SK-N-SH treated with all-trans-retinoic acid at 6 μM for 48 hours (cell line): ENCODE measurements at regions not wholly inside any gene's neighbourhood (a gene's known extent, or its start where the extent isn't known, plus 50 kb on each side); places are given as distances from the start of the nearest gene placed in this dataset.

ENCODE experiments used
- ATAC-seq: fragments of 200-7000 bp; cut with Tn5 transposase; 3 replicates; pipeline ENCODE4 v1.9.1; 2020; ENCODE audit warnings: mild to moderate bottlenecking, moderate library complexity
- ARNTL ChIP-seq: fragments of 450-650 bp; formaldehyde crosslinking; IDR thresholded peaks from 2 replicates; pipeline ENCODE4 v1.5.0; 2020; ENCODE audit warnings: low read depth, mild to moderate bottlenecking, moderate library complexity, borderline replicate concordance
- CSDC2 ChIP-seq: fragments of 250-450 bp; sonication (Bioruptor Pico); IDR thresholded peaks from 2 replicates; pipeline ENCODE4 v1.5.0; 2020; ENCODE audit warnings: mild to moderate bottlenecking, moderate library complexity
- ESRRG ChIP-seq: fragments of 250-450 bp; sonication (Bioruptor Pico); IDR thresholded peaks from 2 replicates; pipeline ENCODE4 v1.6.1; 2021; ENCODE audit warnings: mild to moderate bottlenecking
- GLIS3 ChIP-seq: fragments of 250-450 bp; sonication (Bioruptor Pico); IDR thresholded peaks from 2 replicates; pipeline ENCODE4 v1.5.0; 2020; ENCODE audit warnings: mild to moderate bottlenecking, moderate library complexity
- ISL1 ChIP-seq: fragments of 250-450 bp; sonication (Bioruptor Pico); IDR thresholded peaks from 2 replicates; pipeline ENCODE4 v2.1.2; 2022; ENCODE audit warnings: mild to moderate bottlenecking, moderate library complexity
- PPARA ChIP-seq: fragments of 250-450 bp; sonication (Bioruptor Pico); IDR thresholded peaks from 2 replicates; pipeline ENCODE4 v1.5.0; 2020; ENCODE audit warnings: mild to moderate bottlenecking, borderline replicate concordance
- RARB ChIP-seq: fragments of 250-450 bp; sonication (Bioruptor Pico); IDR thresholded peaks from 2 replicates; pipeline ENCODE4 v1.8.0; 2021; ENCODE audit warnings: mild to moderate bottlenecking, moderate library complexity
- SNAI2 ChIP-seq: fragments of 250-450 bp; sonication (Bioruptor Pico); IDR thresholded peaks from 2 replicates; pipeline ENCODE4 v1.5.0; 2020; ENCODE audit warnings: mild to moderate bottlenecking, moderate library complexity
- TCF4 ChIP-seq: fragments of 250-450 bp; sonication (Bioruptor Pico); IDR thresholded peaks from 2 replicates; pipeline ENCODE4 v1.8.0; 2021; ENCODE audit warnings: mild to moderate bottlenecking, moderate library complexity, borderline replicate concordance
- TOX ChIP-seq: fragments of 250-450 bp; sonication (Bioruptor Pico); IDR thresholded peaks from 2 replicates; pipeline ENCODE4 v1.8.0; 2021; ENCODE audit warnings: mild to moderate bottlenecking, moderate library complexity, borderline replicate concordance
- ZNF8 ChIP-seq: fragments of 450-650 bp; formaldehyde crosslinking; IDR thresholded peaks from 2 replicates; pipeline ENCODE4 v1.5.0; 2020; ENCODE audit warnings: mild to moderate bottlenecking, moderate library complexity
- TF ChIP-seq, protein P1 (sequence below): fragments of 250-450 bp; sonication (Bioruptor Pico); IDR thresholded peaks from 2 replicates; pipeline ENCODE4 v1.8.0; 2021; ENCODE audit warnings: low read depth, mild to moderate bottlenecking, moderate library complexity, borderline replicate concordance
- TF ChIP-seq, protein P2 (sequence below): fragments of 250-450 bp; sonication (Bioruptor Pico); IDR thresholded peaks from 2 replicates; pipeline ENCODE4 v1.5.1; 2021; ENCODE audit warnings: mild to moderate bottlenecking, moderate library complexity
- TF ChIP-seq, protein P3 (sequence below): fragments of 250-450 bp; sonication (Bioruptor Pico); IDR thresholded peaks from 2 replicates; pipeline ENCODE4 v1.8.0; 2020; ENCODE audit warnings: mild to moderate bottlenecking, moderate library complexity, borderline replicate concordance
- TF ChIP-seq, protein P4 (sequence below): fragments of 250-450 bp; sonication (Bioruptor Pico); IDR thresholded peaks from 2 replicates; pipeline ENCODE4 v1.5.1; 2020; ENCODE audit warnings: low read depth, mild to moderate bottlenecking, moderate library complexity
- TF ChIP-seq, protein P5 (sequence below): fragments of 250-450 bp; sonication (Bioruptor Pico); IDR thresholded peaks from 2 replicates; pipeline ENCODE4 v1.5.0; 2020; ENCODE audit warnings: mild to moderate bottlenecking, moderate library complexity

DNA sequence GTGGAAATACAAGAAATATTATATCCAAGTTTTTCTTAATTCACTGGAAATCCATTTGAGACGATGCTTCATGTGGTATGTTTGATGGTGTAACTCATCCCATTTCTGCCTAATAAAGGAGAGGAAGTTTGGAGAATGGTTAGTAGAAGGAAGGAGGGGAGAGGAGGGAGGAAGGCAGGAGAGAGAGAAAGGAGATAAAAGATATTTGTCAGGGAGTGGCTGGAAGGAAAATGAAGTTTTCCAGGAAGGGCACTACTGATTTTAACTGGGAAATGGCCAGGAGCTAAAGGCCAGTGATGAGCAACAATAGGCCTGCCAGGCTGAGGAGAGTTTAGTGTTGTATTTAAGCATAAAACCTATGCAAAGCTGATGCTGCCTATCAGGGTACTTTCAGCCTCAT, 182.0 kb downstream of the STK31 start:
- no peak for TF ChIP-seq CSDC2 (CRISPR knock-in tag)
- no peak for TF ChIP-seq TCF4 (CRISPR knock-in tag)
- TF ChIP-seq, protein P1, sequence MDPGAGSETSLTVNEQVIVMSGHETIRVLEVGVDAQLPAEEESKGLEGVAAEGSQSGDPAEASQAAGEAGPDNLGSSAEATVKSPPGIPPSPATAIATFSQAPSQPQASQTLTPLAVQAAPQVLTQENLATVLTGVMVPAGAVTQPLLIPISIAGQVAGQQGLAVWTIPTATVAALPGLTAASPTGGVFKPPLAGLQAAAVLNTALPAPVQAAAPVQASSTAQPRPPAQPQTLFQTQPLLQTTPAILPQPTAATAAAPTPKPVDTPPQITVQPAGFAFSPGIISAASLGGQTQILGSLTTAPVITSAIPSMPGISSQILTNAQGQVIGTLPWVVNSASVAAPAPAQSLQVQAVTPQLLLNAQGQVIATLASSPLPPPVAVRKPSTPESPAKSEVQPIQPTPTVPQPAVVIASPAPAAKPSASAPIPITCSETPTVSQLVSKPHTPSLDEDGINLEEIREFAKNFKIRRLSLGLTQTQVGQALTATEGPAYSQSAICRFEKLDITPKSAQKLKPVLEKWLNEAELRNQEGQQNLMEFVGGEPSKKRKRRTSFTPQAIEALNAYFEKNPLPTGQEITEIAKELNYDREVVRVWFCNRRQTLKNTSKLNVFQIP (CRISPR knock-in tag), result no peak
- TF ChIP-seq, protein P2, sequence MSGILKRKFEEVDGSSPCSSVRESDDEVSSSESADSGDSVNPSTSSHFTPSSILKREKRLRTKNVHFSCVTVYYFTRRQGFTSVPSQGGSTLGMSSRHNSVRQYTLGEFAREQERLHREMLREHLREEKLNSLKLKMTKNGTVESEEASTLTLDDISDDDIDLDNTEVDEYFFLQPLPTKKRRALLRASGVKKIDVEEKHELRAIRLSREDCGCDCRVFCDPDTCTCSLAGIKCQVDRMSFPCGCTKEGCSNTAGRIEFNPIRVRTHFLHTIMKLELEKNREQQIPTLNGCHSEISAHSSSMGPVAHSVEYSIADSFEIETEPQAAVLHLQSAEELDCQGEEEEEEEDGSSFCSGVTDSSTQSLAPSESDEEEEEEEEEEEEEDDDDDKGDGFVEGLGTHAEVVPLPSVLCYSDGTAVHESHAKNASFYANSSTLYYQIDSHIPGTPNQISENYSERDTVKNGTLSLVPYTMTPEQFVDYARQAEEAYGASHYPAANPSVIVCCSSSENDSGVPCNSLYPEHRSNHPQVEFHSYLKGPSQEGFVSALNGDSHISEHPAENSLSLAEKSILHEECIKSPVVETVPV (CRISPR knock-in tag), result no peak
- no peak for TF ChIP-seq ARNTL (CRISPR knock-in tag)
- TF ChIP-seq ISL1 (CRISPR knock-in tag), result no peak
- TF ChIP-seq PPARA (CRISPR knock-in tag), result no peak
- TF ChIP-seq ZNF8 (CRISPR knock-in tag), result no peak
- TF ChIP-seq, protein P3, sequence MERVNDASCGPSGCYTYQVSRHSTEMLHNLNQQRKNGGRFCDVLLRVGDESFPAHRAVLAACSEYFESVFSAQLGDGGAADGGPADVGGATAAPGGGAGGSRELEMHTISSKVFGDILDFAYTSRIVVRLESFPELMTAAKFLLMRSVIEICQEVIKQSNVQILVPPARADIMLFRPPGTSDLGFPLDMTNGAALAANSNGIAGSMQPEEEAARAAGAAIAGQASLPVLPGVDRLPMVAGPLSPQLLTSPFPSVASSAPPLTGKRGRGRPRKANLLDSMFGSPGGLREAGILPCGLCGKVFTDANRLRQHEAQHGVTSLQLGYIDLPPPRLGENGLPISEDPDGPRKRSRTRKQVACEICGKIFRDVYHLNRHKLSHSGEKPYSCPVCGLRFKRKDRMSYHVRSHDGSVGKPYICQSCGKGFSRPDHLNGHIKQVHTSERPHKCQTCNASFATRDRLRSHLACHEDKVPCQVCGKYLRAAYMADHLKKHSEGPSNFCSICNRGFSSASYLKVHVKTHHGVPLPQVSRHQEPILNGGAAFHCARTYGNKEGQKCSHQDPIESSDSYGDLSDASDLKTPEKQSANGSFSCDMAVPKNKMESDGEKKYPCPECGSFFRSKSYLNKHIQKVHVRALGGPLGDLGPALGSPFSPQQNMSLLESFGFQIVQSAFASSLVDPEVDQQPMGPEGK (CRISPR knock-in tag), result no peak
- TF ChIP-seq RARB (CRISPR knock-in tag), result no peak
- TF ChIP-seq, protein P4, sequence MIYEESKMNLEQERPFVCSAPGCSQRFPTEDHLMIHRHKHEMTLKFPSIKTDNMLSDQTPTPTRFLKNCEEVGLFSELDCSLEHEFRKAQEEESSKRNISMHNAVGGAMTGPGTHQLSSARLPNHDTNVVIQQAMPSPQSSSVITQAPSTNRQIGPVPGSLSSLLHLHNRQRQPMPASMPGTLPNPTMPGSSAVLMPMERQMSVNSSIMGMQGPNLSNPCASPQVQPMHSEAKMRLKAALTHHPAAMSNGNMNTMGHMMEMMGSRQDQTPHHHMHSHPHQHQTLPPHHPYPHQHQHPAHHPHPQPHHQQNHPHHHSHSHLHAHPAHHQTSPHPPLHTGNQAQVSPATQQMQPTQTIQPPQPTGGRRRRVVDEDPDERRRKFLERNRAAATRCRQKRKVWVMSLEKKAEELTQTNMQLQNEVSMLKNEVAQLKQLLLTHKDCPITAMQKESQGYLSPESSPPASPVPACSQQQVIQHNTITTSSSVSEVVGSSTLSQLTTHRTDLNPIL, result no peak

DNA sequence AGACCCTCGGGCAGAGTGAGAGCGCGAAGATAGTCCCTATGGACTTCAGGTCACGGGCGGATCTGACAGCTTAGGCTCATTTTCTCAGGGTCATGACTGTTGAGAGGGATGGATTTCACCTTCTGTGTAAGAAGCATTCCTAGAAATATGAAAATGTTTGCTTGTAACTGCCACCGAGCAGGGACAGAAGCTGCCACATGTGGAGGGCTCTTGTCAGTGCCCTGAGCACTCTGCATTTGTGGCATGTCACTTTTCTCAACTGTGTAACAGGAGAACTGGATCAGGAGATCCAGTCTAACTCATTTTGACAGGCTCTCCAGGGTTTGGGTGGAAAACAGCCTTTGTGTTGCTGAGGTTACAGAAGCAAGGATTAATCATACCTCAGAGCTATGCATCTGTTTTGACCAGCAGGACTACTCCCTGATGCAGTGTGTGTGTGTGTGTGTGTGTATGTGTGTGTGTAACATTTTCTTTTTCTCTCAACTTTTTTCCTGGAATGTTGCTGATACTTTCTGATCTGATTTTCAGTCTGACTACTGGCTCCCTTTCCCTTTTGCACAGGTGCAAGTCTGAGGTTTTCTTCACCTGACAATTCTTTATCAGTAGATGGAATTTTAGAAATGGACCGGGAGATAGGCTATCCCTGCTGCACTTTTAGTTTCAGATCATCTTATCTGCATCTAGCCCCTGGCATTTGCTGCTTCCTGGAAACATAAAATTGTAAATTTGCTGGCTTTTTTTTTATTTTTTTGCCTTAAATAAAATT, 183.3 kb downstream of the STK31 start:
- peak; percentile 73 for ATAC-seq
- TF ChIP-seq GLIS3 (CRISPR knock-in tag), result no peak
- peak; percentile 57; the same call in 1 of the 2 replicates for TF ChIP-seq TCF4 (CRISPR knock-in tag)
- TF ChIP-seq, protein P5, sequence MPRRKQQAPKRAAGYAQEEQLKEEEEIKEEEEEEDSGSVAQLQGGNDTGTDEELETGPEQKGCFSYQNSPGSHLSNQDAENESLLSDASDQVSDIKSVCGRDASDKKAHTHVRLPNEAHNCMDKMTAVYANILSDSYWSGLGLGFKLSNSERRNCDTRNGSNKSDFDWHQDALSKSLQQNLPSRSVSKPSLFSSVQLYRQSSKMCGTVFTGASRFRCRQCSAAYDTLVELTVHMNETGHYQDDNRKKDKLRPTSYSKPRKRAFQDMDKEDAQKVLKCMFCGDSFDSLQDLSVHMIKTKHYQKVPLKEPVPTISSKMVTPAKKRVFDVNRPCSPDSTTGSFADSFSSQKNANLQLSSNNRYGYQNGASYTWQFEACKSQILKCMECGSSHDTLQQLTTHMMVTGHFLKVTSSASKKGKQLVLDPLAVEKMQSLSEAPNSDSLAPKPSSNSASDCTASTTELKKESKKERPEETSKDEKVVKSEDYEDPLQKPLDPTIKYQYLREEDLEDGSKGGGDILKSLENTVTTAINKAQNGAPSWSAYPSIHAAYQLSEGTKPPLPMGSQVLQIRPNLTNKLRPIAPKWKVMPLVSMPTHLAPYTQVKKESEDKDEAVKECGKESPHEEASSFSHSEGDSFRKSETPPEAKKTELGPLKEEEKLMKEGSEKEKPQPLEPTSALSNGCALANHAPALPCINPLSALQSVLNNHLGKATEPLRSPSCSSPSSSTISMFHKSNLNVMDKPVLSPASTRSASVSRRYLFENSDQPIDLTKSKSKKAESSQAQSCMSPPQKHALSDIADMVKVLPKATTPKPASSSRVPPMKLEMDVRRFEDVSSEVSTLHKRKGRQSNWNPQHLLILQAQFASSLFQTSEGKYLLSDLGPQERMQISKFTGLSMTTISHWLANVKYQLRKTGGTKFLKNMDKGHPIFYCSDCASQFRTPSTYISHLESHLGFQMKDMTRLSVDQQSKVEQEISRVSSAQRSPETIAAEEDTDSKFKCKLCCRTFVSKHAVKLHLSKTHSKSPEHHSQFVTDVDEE (CRISPR knock-in tag), result peak; percentile 67; the same call in 1 of the 2 replicates
- peak; percentile 14; the same call in 1 of the 2 replicates for TF ChIP-seq SNAI2 (CRISPR knock-in tag)
- TF ChIP-seq, protein P3 (CRISPR knock-in tag), result no peak
- no peak for TF ChIP-seq ESRRG (CRISPR knock-in tag)
- no peak for TF ChIP-seq TOX (CRISPR knock-in tag)
- TF ChIP-seq, protein P1 (CRISPR knock-in tag), result no peak
- peak; percentile 57 for TF ChIP-seq ISL1 (CRISPR knock-in tag)

More for the DNA sequence above, 182.0 kb downstream of the STK31 start:
- no peak for ATAC-seq
